ENCODE measurements at regions not wholly inside any gene's neighbourhood (a gene's known extent, or its start where the extent isn't known, plus 50 kb on each side); places are given as distances from the start of the nearest gene placed in this dataset.

GRCh38 chr20:4411744-4412143 is 162.7 kb upstream of the ADRA1D start:
- TF ChIP-seq ARNT (IDR thresholded peaks at IDR 0.05): no peak
- DNase-seq (ENCODE audit: extremely low spot score): no peak
- ChIA-PET POLR2A (no interaction called here), CTCF (no interaction called here)

DNA sequence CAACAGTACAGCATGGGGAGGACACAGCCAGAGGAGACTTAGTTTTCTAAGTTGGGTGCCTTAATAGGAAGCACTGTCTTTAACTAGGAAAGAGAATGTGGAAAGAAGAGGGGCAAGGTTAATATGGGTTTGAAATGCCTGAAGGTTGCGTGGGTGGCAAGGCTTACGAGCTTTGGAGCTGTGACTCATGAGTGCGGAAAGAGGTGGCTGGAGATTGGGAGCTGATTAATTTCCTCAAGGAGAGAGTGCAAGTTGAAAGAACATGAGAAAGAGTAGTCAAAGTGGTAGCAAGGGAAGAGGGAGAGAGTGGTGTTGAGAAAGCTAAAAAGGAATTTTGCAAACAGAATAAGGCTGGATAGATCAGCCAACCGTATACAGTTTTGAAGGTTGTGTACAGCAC is 157.5 kb upstream of the ADRA1D start:
- no peak for TF ChIP-seq NFRKB (IDR thresholded peaks at IDR 0.05)
- TF ChIP-seq ELF4 (IDR thresholded peaks at IDR 0.05): no peak
- TF ChIP-seq TARDBP (IDR thresholded peaks at IDR 0.05): no peak
- TF ChIP-seq LEF1 (IDR thresholded peaks at IDR 0.05; ENCODE audit: borderline replicate concordance): no peak
- no peak for TF ChIP-seq CTBP1 (IDR thresholded peaks at IDR 0.05; ENCODE audit: borderline replicate concordance)
- TF ChIP-seq L3MBTL2 (conservative IDR thresholded peaks at IDR 0.05): no peak
- no peak for TF ChIP-seq ZNF384 (IDR thresholded peaks at IDR 0.05)
- TF ChIP-seq PKNOX1 (IDR thresholded peaks at IDR 0.05): no peak
- no peak for TF ChIP-seq SP1 (IDR thresholded peaks at IDR 0.05)
- TF ChIP-seq HDGF (IDR thresholded peaks at IDR 0.05; ENCODE audit: borderline replicate concordance): no peak
- no peak for TF ChIP-seq FOXA1 (IDR thresholded peaks at IDR 0.05)
- TF ChIP-seq FOXM1 (IDR thresholded peaks at IDR 0.05; ENCODE audit: borderline replicate concordance): no peak
- no peak for TF ChIP-seq SUZ12 (IDR thresholded peaks at IDR 0.05)
- no peak for TF ChIP-seq FOXK2 (IDR thresholded peaks at IDR 0.05)
- TF ChIP-seq ARNT (IDR thresholded peaks at IDR 0.05): no peak
- TF ChIP-seq BHLHE40 (IDR thresholded peaks at IDR 0.05; ENCODE audit: borderline replicate concordance): no peak
- CTCF ChIA-PET: no interaction called here
- no peak for DNase-seq (ENCODE audit: extremely low spot score)
- POLR2A ChIA-PET: no interaction called here

GRCh38 chr20:4401601-4402000 is 152.5 kb upstream of the ADRA1D start:
- ChIA-PET CTCF (no interaction called here), POLR2A (no interaction called here)
- DNase-seq (ENCODE audit: extremely low spot score): no peak
- TF ChIP-seq CTBP1 (IDR thresholded peaks at IDR 0.05; ENCODE audit: borderline replicate concordance) (no peak), LEF1 (IDR thresholded peaks at IDR 0.05; ENCODE audit: borderline replicate concordance) (no peak), ZNF384 (IDR thresholded peaks at IDR 0.05) (no peak), NFRKB (IDR thresholded peaks at IDR 0.05) (no peak), FOXA1 (IDR thresholded peaks at IDR 0.05) (no peak)

- DNase-seq (ENCODE audit: extremely low spot score): no peak
- ChIA-PET POLR2A (no interaction called here), CTCF (no interaction called here)
- TF ChIP-seq CTBP1 (IDR thresholded peaks at IDR 0.05; ENCODE audit: borderline replicate concordance) (no peak), ELF4 (IDR thresholded peaks at IDR 0.05) (no peak), FOXK2 (IDR thresholded peaks at IDR 0.05) (no peak), L3MBTL2 (conservative IDR thresholded peaks at IDR 0.05) (no peak), ZNF384 (IDR thresholded peaks at IDR 0.05) (no peak), PKNOX1 (IDR thresholded peaks at IDR 0.05) (no peak), FOXA1 (IDR thresholded peaks at IDR 0.05) (no peak), SP1 (IDR thresholded peaks at IDR 0.05) (no peak), BHLHE40 (IDR thresholded peaks at IDR 0.05; ENCODE audit: borderline replicate concordance) (no peak), LEF1 (IDR thresholded peaks at IDR 0.05; ENCODE audit: borderline replicate concordance) (no peak), ARNT (IDR thresholded peaks at IDR 0.05) (no peak), SUZ12 (IDR thresholded peaks at IDR 0.05) (no peak), TARDBP (IDR thresholded peaks at IDR 0.05) (no peak), HDGF (IDR thresholded peaks at IDR 0.05; ENCODE audit: borderline replicate concordance) (no peak), NFRKB (IDR thresholded peaks at IDR 0.05) (no peak), FOXM1 (IDR thresholded peaks at IDR 0.05; ENCODE audit: borderline replicate concordance) (no peak)
Measured at GRCh38 chr20:4384961-4385360, 135.9 kb upstream of the ADRA1D start.

DNA sequence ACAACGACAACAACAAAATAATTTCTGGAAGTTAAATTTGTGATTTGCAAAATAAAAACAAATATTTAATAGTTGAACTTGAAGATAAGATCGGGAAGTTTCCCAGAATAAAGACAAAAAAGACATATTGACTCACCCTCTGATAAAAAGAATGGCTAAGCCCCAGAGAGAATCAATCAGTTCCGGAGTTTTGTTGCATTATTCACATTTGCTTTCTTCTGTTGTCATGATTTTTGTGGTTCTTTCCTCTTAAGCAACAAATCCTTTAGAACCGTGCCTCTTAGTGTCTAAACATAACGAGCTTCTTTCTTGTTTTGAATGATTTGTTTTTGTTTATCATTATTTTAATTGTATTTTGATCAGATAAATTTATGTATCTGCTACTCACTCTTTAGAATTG is 134.9 kb upstream of the ADRA1D start:
- ChIA-PET CTCF (no interaction called here), POLR2A (no interaction called here)
- DNase-seq (ENCODE audit: extremely low spot score): no peak
- TF ChIP-seq NFRKB (IDR thresholded peaks at IDR 0.05) (no peak), LEF1 (IDR thresholded peaks at IDR 0.05; ENCODE audit: borderline replicate concordance) (no peak), FOXM1 (IDR thresholded peaks at IDR 0.05; ENCODE audit: borderline replicate concordance) (no peak), ARNT (IDR thresholded peaks at IDR 0.05) (no peak), SUZ12 (IDR thresholded peaks at IDR 0.05) (no peak), HDGF (IDR thresholded peaks at IDR 0.05; ENCODE audit: borderline replicate concordance) (no peak), L3MBTL2 (conservative IDR thresholded peaks at IDR 0.05) (no peak), FOXA1 (IDR thresholded peaks at IDR 0.05) (no peak), TARDBP (IDR thresholded peaks at IDR 0.05) (no peak), ELF4 (IDR thresholded peaks at IDR 0.05) (no peak), PKNOX1 (IDR thresholded peaks at IDR 0.05) (no peak), BHLHE40 (IDR thresholded peaks at IDR 0.05; ENCODE audit: borderline replicate concordance) (no peak), FOXK2 (IDR thresholded peaks at IDR 0.05) (no peak), ZNF384 (IDR thresholded peaks at IDR 0.05) (no peak), SP1 (IDR thresholded peaks at IDR 0.05) (no peak)

DNA sequence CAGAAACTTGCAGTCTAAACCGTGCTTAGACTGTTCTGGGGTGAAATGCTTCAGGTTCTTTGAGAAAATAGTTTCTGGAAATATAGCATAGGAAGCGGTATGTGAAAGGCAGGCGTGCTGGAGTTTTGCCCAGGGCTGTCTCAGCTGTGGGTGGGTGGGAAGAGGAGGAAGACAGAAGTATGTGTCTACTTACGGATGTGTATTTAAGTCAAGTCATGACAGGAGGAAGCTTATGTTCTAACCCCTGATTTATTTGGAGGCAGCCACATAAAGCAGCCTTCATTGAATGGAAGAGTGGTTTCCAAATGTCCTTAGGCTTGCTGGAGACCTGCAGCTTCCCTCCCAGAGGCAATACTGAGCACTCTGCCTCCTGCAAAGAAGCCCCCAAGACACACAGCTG is 126.8 kb upstream of the ADRA1D start:
- POLR2A ChIA-PET: no interaction called here
- TF ChIP-seq NFRKB (IDR thresholded peaks at IDR 0.05) (no peak), HDGF (IDR thresholded peaks at IDR 0.05; ENCODE audit: borderline replicate concordance) (no peak), L3MBTL2 (conservative IDR thresholded peaks at IDR 0.05) (no peak), ZNF384 (IDR thresholded peaks at IDR 0.05) (no peak), SUZ12 (IDR thresholded peaks at IDR 0.05) (no peak), ELF4 (IDR thresholded peaks at IDR 0.05) (no peak), FOXA1 (IDR thresholded peaks at IDR 0.05) (no peak), SP1 (IDR thresholded peaks at IDR 0.05) (no peak), PKNOX1 (IDR thresholded peaks at IDR 0.05) (no peak), FOXM1 (IDR thresholded peaks at IDR 0.05; ENCODE audit: borderline replicate concordance) (no peak), TARDBP (IDR thresholded peaks at IDR 0.05) (no peak), BHLHE40 (IDR thresholded peaks at IDR 0.05; ENCODE audit: borderline replicate concordance) (no peak), FOXK2 (IDR thresholded peaks at IDR 0.05) (no peak), ARNT (IDR thresholded peaks at IDR 0.05) (no peak), CTBP1 (IDR thresholded peaks at IDR 0.05; ENCODE audit: borderline replicate concordance) (no peak), LEF1 (IDR thresholded peaks at IDR 0.05; ENCODE audit: borderline replicate concordance) (no peak)

More for the DNA sequence above, 126.8 kb upstream of the ADRA1D start:
- DNase-seq (ENCODE audit: extremely low spot score): no peak
- CTCF ChIA-PET: interaction anchor here (0.5 kb wide), 1 partner anchor 228 kb away, joined by 3 read pairs; no protein-coding TSS in a partner anchor
